HG03469 (cell line): ENCODE measurements at regions not wholly inside any gene's neighbourhood (a gene's known extent, or its start where the extent isn't known, plus 50 kb on each side); places are given as distances from the start of the nearest gene placed in this dataset.

ENCODE experiments used
- ATAC-seq: cut with Tn5 transposase; IDR thresholded peaks from one replicate; pipeline ENCODE4 v1.9.1; 2021; ENCODE audit warnings: mild to moderate bottlenecking, moderate library complexity, moderate number of reproducible peaks; ENCODE audit not compliant: unreplicated experiment

DNA sequence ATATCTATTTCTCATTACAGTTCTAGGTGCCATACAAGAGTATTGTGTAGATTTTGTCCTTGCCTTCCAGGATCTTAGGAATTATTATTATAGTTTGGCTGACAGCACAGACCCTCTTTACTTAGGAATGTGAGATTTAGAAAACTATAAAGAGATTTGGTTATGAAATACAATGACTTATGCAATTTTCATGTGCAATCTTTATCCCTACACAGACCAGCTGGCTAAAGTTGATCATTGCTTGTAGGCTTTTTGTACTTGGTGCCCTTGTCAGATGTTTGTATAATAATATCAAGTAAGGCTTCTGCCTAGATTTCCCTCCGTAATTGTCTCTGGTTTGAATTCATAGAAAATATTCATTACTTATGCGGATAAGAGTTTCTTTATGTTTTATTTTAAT, 174.5 kb upstream of the GAP43 start:
- no peak for ATAC-seq

DNA sequence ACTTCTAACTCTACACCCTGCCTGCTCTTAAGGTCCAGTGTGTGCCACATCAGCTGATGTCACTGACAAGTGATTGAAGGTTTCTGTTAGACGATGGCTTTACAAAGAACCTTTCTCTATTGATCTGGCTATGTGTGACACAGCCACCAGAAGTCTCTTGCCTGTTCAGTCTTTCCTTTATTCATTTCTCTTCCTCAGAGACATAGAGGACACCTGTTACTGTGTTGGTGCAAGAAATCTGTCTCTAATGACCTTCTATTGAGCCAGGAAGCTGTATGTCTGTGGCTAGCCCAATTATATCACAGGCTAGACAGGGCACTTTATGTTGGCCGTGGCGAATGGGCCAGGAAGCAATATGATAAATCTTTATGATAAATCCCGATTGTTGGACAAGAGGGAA, 173.3 kb upstream of the GAP43 start:
- no peak for ATAC-seq

DNA sequence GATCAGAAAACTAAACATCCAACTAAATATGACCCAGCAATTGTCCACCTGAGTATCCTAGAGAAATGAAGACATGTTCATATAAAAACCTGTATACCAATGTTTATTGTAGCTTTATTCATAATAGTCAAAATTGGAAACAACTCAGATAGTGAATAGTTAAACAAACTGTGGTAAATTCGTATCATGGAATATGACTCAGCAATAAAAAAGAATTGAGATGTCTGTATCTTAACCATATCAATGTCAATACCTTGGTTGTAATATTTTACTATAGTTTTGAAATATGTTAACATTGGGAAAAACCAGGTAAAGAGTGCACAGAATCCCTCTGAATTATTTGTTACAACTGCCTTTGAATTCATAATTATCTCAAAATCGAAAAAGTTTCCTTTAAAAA, 159.3 kb upstream of the GAP43 start:
- ATAC-seq = no peak

DNA sequence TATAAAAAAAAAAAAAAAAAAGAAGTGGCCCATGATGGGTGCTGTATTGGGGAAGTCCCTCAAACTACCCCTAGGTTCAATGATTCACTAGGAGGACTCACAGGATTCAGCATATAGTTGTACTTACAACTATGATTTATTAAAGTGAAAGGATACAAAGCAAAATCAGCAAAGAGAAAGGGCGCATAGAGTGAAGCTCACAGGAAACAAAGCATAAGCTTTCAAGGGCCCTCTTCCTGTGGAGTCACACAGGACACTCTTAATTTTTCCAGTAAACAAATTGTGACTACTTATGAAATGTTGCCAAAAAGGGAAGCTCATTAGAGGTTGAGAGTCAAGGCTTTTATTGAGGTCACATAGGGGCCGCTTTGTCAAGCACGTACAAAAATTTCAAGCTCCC, 153.7 kb upstream of the GAP43 start:
- no peak for ATAC-seq

DNA sequence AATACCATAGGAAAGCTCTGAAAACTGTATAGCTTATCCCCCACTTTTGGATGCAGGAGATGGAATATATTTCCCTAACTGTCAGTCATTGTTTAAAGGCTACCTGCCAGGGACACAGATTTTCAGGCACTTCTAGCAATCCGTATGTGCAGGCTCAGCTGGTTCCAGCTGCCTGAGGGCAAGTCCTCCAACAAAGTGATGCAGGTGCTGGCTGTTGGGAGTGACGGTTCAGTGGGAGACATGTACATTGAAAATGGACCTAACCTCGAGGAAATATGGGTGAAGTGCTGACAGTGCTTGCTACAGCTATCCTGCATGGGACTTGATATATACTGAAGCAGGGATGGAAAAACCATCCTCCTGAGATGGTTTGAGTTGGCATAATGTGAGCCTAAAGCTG, 153.1 kb upstream of the GAP43 start:
- ATAC-seq = no peak

DNA sequence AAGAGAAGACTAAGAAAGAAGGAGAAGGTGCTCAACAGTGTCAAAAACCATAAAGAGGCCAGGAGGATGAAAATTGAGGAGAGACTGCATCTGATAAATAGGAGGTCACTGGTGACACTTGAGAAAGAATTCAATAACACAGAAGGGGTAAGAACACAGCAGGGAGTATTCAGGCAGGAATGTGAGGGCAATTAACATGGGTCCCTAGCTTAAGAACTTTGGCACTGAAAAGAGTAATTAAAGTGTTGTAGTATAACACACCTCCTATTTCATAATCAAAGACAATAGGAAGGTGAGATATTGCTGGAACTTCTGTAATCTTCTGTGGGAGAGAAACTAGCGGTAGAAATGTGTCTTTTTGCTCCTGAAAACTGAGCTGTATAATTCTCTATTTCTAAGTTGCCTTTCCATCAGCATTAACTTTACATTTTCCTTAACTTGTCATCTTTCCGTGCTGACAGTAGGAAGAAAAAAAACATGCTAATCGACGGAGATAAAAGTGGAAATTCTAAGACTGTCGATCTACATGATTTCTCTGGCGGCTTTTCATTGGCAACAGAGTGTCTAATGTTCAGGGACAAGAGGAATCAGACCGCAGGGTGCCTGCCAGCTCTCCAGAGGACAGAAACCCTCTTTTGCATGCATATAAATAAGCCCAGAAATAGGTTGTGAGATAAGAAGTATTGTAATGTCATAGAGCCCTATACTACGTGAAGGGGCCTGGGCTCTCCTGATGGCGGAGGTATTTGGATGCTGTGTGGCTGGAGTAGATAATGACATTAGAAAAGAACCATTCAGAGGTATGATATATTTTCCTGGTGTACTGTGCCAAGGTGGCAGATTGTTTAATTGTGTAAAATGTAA, 147.9 kb upstream of the GAP43 start:
- ATAC-seq = no peak

DNA sequence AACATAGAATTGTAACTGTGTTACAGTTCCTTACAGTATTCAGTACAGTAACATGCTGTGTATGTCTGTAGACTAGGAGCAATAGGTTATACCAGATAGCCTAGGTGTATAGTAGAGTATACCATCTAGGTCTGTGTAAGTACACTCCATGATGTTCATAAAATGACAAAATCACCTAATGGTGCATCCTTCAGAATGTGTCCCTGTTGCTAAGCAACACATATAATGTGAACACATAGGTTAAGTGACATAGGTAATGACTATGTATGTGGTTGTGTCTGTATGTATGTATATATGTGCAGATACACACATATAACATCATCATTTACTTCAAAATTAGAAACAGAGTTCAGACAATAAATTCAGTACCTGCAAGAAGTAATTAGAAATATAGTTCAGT, 146.8 kb upstream of the GAP43 start:
- no peak for ATAC-seq

DNA sequence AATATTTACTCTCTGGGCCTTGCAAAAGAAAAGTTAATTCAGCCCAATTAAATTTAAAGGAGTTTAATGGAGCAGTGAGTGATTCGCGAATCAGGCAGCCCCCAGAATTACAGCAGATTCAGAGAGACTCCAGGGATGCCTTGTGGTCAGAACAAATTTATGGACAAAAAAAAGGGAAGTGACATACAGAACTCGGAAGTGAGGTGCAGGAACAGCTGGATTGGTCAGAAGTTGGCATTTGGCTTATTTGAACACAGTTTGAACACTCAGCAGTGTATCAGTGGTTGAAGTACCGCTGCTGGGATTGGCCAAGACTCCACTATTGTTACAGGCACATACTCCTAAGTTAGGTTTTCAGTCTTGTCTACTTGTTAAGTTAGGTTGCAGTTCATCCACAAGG, 145.0 kb upstream of the GAP43 start:
- ATAC-seq = no peak

DNA sequence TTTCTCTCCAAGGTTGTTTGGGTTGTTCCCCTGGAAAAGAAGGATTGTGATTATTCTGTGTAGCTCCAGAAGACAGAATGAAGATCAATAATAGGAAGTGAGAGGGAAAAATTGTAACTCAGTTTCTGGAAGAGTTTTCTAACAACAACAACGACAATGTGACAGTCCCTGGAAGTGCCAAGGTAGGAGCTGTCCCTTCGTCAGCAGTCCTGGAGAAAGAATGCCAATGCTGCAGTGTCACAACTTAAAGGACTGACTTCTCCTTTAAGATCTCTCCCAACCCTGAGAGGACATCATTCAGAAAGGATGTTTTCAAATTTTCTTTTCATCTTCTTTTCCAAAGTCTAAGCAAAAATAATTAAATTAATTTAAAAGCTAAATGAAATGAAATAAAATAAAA, 136.4 kb upstream of the GAP43 start:
- ATAC-seq = no peak

DNA sequence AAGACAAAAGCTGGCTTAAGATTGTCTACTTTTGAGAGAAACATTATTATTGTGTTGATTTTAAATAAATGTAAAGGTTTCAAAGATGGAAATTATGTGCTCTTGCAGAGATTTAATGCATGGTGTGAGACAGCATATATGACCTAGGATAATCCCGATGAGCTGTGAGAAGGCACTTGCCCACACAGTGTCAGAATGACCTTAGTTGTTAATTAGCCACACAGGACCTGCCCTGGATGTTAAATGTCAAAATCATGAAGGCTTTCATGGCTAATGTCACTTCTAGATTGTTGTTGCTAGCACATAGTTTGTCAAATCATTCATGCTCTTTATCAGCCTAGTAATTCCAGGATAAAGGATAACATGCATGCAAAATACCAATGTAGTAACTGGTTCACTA, 135.3 kb upstream of the GAP43 start:
- ATAC-seq = no peak

DNA sequence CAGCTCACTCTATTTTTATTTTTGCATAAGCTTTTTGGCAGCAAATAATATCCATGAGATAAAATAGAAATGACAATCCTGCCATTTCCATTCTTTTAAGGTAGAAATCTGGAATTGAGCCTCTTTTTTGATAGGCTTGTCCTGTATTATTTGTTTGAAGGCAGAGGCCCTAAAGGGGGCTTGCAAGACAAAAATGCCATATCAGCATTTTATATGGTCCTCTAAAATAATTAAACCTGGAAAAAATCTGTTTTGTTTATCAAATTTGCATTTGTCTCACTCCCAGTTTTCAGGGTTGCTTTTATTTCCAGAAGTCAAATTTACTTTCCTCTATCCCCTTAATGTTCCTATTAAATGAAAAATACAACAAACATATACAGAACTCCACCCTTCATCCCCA, 134.9 kb upstream of the GAP43 start:
- ATAC-seq = no peak

DNA sequence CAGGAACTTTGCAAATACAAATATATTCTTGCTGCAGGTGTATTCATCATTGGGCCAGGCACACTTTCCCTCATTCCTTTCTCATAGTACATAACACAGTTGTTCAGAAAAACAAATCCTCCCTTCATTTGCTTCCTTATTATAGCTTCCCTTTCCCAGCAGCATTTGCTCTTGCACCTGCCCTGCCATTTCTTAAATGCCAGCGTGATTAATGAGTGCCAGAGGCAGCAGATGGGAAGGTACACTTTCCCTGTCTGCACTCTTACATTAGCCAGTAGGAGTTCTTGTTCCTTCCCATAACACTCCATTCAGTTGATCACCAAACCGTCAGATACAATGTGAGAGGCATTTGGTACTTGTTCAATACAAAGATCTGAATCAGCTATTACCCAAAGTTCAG, 128.5 kb upstream of the GAP43 start:
- no peak for ATAC-seq

DNA sequence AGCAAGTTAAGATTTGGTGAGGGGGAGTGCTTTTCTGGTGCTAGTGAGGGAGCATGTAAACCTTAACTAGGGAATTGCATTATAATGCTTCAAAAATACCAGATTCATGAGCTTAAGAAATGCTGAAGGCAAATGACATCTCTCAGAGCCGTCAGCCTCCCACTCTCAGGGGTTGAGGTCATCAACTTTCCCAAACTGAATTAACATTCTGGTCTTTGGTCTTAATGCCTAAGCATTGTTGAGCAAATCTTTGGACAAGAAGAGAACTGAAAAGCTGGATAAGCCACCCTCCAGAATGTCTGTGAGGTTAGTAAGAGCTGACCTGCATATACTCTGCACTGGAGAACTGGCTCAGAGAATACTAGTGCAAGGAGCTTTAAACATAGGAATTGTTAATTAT, 124.9 kb upstream of the GAP43 start:
- ATAC-seq = no peak

DNA sequence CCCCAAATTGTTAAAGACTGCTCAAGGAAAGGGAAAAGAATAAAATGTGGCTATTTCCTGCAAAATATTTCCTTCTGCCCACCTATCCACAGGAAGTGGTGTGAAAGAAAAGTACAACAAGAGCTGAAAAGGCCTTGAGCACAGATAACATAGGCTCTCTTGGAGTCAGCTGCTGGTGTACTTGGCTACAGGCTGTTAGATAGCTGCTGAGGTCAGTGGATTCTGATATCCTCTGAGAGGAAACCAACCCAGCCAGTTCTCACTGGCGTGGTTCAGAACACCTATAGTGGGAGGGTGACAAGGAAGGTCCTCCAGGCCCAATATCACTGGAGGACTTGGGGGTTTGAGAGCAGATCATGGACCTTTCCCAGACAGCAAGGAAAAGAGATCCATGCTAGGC, 124.4 kb upstream of the GAP43 start:
- no peak for ATAC-seq

DNA sequence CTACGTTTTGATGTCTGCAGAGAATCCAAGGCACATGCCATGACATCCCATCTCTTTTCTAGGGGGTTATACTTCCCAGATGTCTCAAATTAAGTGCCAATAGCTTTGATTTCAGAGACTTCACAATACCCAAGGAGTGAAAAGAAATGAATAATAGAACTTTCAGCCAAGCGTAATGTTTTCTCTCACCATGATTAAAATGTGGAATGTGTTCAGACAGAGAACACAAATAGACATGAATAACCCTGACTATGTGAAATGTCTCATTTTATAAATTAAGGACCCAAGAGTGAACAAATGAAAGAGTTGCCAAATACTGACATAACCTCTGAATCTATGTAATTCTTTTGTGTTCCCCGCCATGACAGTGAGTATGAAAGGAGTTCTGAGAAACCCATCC, 123.6 kb upstream of the GAP43 start:
- no peak for ATAC-seq

DNA sequence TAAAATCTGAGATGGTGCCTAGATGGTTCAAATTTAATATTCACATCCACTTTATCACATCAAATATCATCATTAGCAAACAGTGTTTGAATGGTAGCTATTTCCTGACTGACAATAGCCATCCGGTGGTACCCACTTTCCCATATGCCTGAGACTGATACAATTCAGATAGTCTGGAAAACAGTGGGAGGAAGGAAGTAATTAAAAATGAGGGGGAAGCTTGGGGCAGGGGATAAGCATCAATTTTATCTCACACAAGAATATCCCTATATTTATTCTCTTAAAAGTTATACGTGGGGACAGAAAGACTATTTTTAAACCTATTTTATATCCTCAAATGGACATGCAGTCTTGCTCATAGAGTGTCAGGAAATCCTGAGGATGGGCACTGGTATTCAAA, 122.5 kb upstream of the GAP43 start:
- ATAC-seq = no peak

DNA sequence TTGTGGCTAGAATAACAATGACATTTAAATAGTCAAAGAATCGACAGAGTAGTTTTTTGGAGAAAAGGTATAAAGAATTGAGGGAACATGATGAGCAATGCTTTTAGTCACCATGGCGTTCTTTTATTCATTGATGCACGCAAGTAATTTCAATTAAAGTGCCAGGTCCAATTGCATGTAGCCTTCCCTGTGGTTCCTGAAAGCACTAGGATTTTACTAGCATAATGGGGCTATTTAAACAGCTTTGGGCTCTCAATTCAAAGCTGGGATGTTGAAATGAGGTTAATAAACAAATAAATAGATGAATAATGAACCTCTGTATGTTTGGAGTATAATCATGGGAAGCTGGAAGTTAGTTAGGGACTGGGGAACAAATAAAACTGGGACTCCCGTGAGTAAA, 121.2 kb upstream of the GAP43 start:
- no peak for ATAC-seq

DNA sequence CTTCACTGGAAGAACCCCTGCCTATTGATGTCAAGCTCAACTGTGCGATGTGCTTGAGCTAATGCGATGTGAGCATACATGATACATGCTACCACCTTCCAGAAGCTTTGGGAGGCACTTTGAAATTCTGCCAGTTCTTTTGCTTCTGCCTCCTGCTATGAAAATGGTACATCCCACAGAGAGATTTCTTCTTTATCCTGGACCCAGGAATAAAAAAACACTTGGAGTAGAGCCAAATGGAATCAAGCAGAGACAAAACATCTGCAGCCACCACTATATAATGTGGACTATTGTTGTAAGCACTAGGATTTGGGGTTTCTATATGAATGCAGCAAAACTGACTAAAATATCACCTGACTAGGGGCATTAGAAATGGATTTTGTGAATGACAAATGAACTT, 119.9 kb upstream of the GAP43 start:
- ATAC-seq = no peak

DNA sequence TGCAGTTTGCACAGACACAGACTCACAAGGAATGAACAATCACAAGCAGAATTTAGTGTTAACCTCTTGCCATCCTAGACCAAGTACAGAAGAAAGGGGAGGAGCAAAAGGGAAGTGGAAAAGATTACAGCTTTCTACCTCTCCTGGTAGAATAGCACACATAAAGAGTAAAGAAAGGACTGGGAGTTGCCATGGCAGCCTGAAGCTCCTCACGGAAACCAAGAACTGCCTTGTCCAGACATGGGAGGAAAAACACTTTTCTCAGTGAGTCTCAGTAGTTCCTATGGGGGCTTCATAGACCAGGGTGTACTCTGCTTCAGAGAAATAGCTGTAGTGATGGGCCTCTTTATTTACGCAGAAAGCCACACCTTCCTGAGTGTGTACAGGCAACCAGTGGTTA, 114.7 kb upstream of the GAP43 start:
- no peak for ATAC-seq

DNA sequence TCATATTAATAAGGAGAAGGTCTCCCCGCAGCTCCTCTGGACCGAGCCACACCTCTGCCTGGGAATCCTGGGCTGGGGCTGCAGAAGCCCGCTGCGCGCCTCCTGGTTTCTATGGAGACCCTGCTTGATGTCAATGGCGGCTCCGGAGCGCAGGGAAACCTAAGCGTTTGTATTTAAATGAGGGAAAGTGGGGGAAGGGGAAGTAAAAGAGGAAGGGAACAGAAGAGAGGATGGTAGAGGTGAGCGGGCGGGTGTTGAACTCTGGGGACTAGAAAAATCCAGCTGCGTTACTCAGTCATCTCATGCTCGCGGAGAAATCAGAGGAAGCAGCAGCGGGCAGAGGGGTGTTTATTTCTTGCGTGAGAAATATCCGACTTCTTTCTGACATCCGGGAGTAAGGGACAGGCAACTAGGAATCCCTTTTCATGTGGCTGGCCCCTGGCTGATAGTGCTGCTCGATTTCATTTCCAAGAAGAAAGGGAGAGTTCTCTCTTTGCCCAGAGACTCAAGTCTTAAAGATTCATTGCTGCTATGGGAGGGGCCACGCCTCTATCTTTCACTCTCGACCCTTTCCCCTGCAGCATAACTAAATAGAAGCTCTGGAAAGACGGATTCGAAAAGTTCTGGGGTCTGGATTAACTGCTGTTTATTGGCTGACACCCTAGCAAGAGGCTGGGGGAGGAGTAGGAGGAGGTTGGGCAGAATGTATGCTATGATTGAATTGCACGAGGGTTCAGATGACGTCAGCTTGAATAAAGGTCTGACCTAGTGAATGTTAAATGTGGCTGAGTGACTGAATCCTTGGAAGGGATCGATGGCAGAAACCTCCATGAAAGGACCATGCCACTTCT, 110.5 kb upstream of the GAP43 start:
- ATAC-seq = no peak

DNA sequence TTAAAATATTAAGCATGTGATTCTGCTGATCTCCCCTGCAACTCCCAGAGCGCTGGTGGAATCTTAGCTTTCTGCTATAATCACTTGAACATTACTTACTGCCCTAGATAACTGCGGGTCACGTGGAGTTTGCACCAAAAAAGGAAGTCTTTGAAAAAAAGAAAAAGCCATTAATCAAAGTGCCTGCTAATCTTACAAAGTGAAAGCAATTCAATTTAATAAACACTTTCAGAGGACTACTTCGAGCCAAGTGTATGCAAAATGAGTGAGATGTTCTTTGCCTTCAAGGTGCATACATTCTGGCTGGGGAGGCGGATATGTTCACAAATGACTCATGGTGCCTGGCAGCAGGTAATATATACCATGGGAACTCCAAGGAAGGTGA, 109.9 kb upstream of the GAP43 start:
- ATAC-seq = no peak

DNA sequence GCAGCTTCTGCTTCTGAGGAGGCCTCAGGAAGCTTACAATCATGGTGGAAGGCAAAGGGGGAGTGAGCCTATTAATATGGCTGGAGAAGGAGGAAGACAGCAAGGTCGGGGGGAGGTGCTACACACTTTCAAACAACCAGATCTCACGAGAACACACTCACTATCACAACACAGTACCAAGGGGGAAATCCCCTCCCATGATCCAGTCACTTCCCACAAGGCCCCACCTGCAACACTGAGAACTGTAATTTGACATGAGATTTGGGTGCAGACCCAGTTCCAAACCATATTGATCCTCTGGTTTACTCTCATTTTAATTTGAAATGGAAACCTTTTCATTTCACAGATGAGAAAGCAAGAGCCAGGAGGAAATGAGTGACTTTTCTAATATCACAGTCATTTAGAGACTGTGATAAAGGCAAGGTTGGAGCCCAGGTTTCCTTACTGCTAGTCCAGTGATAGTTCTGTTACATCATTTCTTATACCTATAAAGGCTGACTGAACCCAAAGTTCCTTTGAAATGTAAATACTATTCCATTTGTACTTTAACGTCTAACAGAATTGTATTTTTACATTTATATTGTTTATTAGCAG, 105.8 kb upstream of the GAP43 start:
- no peak for ATAC-seq
